Urinary bladder (tissue), 3 donors: ENCODE measurements at regions not wholly inside any gene's neighbourhood (a gene's known extent, or its start where the extent isn't known, plus 50 kb on each side); places are given as distances from the start of the nearest gene placed in this dataset.

Experiments
- DNase-seq: peaks from one replicate; pipeline ENCODE4 v3.0.0-alpha.2; 2015; ENCODE audit errors: extremely low spot score
- H3K27ac ChIP-seq: one replicate; pipeline ENCODE4 v1.5.1; 2013; ENCODE audit warnings: low read depth, mild to moderate bottlenecking, moderate library complexity
- H3K36me3 ChIP-seq: one replicate; pipeline ENCODE4 v1.6.1; 2013; ENCODE audit warnings: mild to moderate bottlenecking, moderate library complexity; ENCODE audit not compliant: insufficient read depth
- H3K4me1 ChIP-seq: one replicate; pipeline ENCODE4 v1.6.1; 2013; ENCODE audit warnings: mild to moderate bottlenecking, moderate library complexity; ENCODE audit not compliant: insufficient read depth
- H3K4me3 ChIP-seq: one replicate; pipeline ENCODE4 v1.5.1; 2013; ENCODE audit warnings: low read depth, low read length
- WGBS: extraction: QIAGEN DNeasy Blood & Tissue Kit; methylation state at CpG from one replicate; pipeline ENCODE4 v1.1.7; 2013; 5-methylcytosine and 5-hydroxymethylcytosine counted together
- donor health status: healthy with polysubstance abuse.
- donor health status: healthy.

GRCh38 chr6:167506443-167507301 is 181.8 kb downstream of the TTLL2 start:
- 84% methylated on average over 25 of the region's 25 CpGs for WGBS
- no peak for DNase-seq
- Histone ChIP-seq H3K4me1 (no peaks in the 10 kb centered on the region), H3K4me3 (no peak overlapping the region), H3K27ac (no peak overlapping the region), H3K36me3 (no peaks in the 10 kb centered on the region)

- H3K27ac ChIP-seq, result no peak overlapping the region
- H3K4me3 ChIP-seq, result no peak overlapping the region
- WGBS, result 91% methylated on average over 15 of the region's 15 CpGs
- no peaks in the 10 kb centered on the region for H3K4me1 ChIP-seq
- no peaks in the 10 kb centered on the region for H3K36me3 ChIP-seq
- DNase-seq, result no peak
These were observed 182.6 kb downstream of the TTLL2 start for GRCh38 chr6:167507376-167507945.

- Histone ChIP-seq H3K27ac (no peak overlapping the region), H3K4me3 (no peak overlapping the region), H3K4me1 (no peaks in the 10 kb centered on the region), H3K36me3 (no peaks in the 10 kb centered on the region)
- WGBS, result 88% methylated on average over 29 of the region's 29 CpGs
- DNase-seq, result no peak
These were observed 184.3 kb downstream of the TTLL2 start for GRCh38 chr6:167508919-167509852.

GRCh38 chr6:167509853-167510220 is 185.0 kb downstream of the TTLL2 start:
- H3K4me1 ChIP-seq, result no peaks in the 10 kb centered on the region
- no peak overlapping the region for H3K4me3 ChIP-seq
- no peak overlapping the region for H3K27ac ChIP-seq
- no peaks in the 10 kb centered on the region for H3K36me3 ChIP-seq
- WGBS, result 88% methylated on average over 10 of the region's 10 CpGs
- no peak for DNase-seq

GRCh38 chr6:167510648-167511047 is 185.8 kb downstream of the TTLL2 start:
- WGBS, result 83% methylated on average over 11 of the region's 11 CpGs
- Histone ChIP-seq H3K4me3 (no peak overlapping the region), H3K36me3 (no peaks in the 10 kb centered on the region), H3K27ac (no peak overlapping the region), H3K4me1 (no peaks in the 10 kb centered on the region)
- no peak for DNase-seq

GRCh38 chr6:167512696-167513375 is 187.9 kb downstream of the TTLL2 start:
- no peak overlapping the region for H3K27ac ChIP-seq
- no peaks in the 10 kb centered on the region for H3K4me1 ChIP-seq
- no peaks in the 10 kb centered on the region for H3K36me3 ChIP-seq
- no peak for DNase-seq
- no peak overlapping the region for H3K4me3 ChIP-seq
- 81% methylated on average over 11 of the region's 11 CpGs for WGBS

GRCh38 chr6:167513778-167514177 is 188.9 kb downstream of the TTLL2 start:
- Histone ChIP-seq H3K36me3 (no peaks in the 10 kb centered on the region), H3K4me3 (no peak overlapping the region), H3K4me1 (no peaks in the 10 kb centered on the region), H3K27ac (no peak overlapping the region)
- WGBS, result 40% methylated on average over 9 of the region's 9 CpGs
- no peak for DNase-seq

GRCh38 chr6:167514524-167514923 is 189.6 kb downstream of the TTLL2 start:
- Histone ChIP-seq H3K27ac (no peak overlapping the region), H3K4me3 (no peak overlapping the region), H3K36me3 (no peaks in the 10 kb centered on the region), H3K4me1 (no peaks in the 10 kb centered on the region)
- 94% methylated on average over 6 of the region's 6 CpGs for WGBS
- DNase-seq, result no peak

GRCh38 chr6:167515873-167516507 is 191.1 kb downstream of the TTLL2 start:
- H3K4me3 ChIP-seq, result no peak overlapping the region
- DNase-seq, result no peak
- WGBS, result 61% methylated on average over 4 of the region's 4 CpGs
- no peaks in the 10 kb centered on the region for H3K36me3 ChIP-seq
- no peak overlapping the region for H3K27ac ChIP-seq
- no peaks in the 10 kb centered on the region for H3K4me1 ChIP-seq

GRCh38 chr6:167517254-167517916 is 192.5 kb downstream of the TTLL2 start:
- DNase-seq, result no peak
- 66% methylated on average over 9 of the region's 9 CpGs for WGBS
- no peak overlapping the region for H3K4me3 ChIP-seq
- H3K36me3 ChIP-seq, result no peaks in the 10 kb centered on the region
- no peaks in the 10 kb centered on the region for H3K4me1 ChIP-seq
- H3K27ac ChIP-seq, result no peak overlapping the region

- no peaks in the 10 kb centered on the region for H3K4me1 ChIP-seq
- 87% methylated on average over 13 of the region's 13 CpGs for WGBS
- no peaks in the 10 kb centered on the region for H3K36me3 ChIP-seq
- H3K4me3 ChIP-seq, result no peak overlapping the region
- no peak for DNase-seq
- no peak overlapping the region for H3K27ac ChIP-seq
These were observed 198.5 kb downstream of the TTLL2 start for GRCh38 chr6:167523426-167523825.

GRCh38 chr6:167524261-167525111 is 199.6 kb downstream of the TTLL2 start:
- H3K4me1 ChIP-seq, result no peaks in the 10 kb centered on the region
- DNase-seq, result no peak
- no peaks in the 10 kb centered on the region for H3K36me3 ChIP-seq
- H3K4me3 ChIP-seq, result no peak overlapping the region
- WGBS, result 70% methylated on average over 22 of the region's 22 CpGs
- no peak overlapping the region for H3K27ac ChIP-seq
